ENCODE measurements at regions not wholly inside any gene's neighbourhood (a gene's known extent, or its start where the extent isn't known, plus 50 kb on each side); places are given as distances from the start of the nearest gene placed in this dataset.

- Histone ChIP-seq H3K79me2 (ENCODE audit: control insufficient read depth, insufficient read depth, low read length) (no peaks in the 10 kb centered on the region), H3K27me3 (ENCODE audit: insufficient read depth, low read length, poor library complexity) (no peaks in the 10 kb centered on the region)
Measured at GRCh38 chr5:103487822-103488493, 74.6 kb downstream of the NUDT12 start.

DNA sequence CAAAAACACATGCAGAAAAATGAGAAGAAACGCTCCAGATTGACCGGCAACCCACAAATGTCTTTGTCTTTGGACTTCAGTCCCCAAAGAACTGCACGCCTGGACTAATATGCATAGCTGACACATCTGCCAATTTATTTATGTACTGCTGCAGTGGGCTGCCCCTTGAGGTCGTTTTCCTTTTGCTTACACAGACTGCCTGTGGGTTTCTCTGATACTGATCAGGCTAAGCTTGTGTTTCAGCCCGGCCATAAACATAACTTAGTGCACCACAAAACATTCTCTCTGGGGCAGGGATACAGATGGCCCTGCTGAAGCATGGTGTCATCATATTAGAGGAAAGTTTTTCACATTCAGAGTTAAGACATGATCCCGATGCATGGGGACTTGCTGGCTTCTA lies 75.4 kb downstream of the NUDT12 start:
- Histone ChIP-seq H3K27ac (ENCODE audit: low read depth, low read length) (no peak overlapping the region), H3K18ac (ENCODE audit: low read length) (no peak overlapping the region), H2BK120ac (ENCODE audit: low read depth, low read length) (no peak overlapping the region)

More at GRCh38 chr5:103487822-103488493, 74.6 kb downstream of the NUDT12 start:
- Histone ChIP-seq H3K27ac (ENCODE audit: low read depth, low read length) (no peak overlapping the region), H3K79me1 (ENCODE audit: low read length) (no peaks in the 10 kb centered on the region), H4K8ac (ENCODE audit: low read depth, low read length) (no peak overlapping the region), H4K5ac (ENCODE audit: low read length) (no peak overlapping the region), H3K23ac (ENCODE audit: low read length) (no peak overlapping the region), H3K36me3 (ENCODE audit: control insufficient read depth, insufficient read depth, low read length) (no peaks in the 10 kb centered on the region), H3K9ac (ENCODE audit: low read length) (no peak overlapping the region), H2BK5ac (ENCODE audit: low read length) (no peak overlapping the region), H3K4me3 (ENCODE audit: low read length) (no peak overlapping the region), H2BK120ac (ENCODE audit: low read depth, low read length) (no peak overlapping the region), H3K4me1 (ENCODE audit: control insufficient read depth, low read depth, low read length) (no peaks in the 10 kb centered on the region), H3K56ac (ENCODE audit: low read length) (no peak overlapping the region), H3K4ac (ENCODE audit: low read depth, low read length) (no peak overlapping the region), H3K18ac (ENCODE audit: low read length) (no peak overlapping the region), H2BK15ac (replicated peaks; ENCODE audit: low read depth) (no peak overlapping the region), H2AK5ac (ENCODE audit: low read length) (no peak overlapping the region), H3K4me2 (ENCODE audit: low read length) (no peak overlapping the region)
- DNase-seq: no peak
- WGBS (ENCODE audit: extremely low coverage, insufficient coverage, low lambda C conversion rate): no CpG with 5 or more reads among the region's 3 CpGs

GRCh38 chr5:103486739-103487138 lies 75.8 kb downstream of the NUDT12 start:
- no peak overlapping the region for H3K4ac ChIP-seq (ENCODE audit: low read depth, low read length)
- H4K8ac ChIP-seq (ENCODE audit: low read depth, low read length): no peak overlapping the region
- H2BK5ac ChIP-seq (ENCODE audit: low read length): no peak overlapping the region
- no peak overlapping the region for H2AK5ac ChIP-seq (ENCODE audit: low read length)
- H3K56ac ChIP-seq (ENCODE audit: low read length): no peak overlapping the region
- no peaks in the 10 kb centered on the region for H3K79me2 ChIP-seq (ENCODE audit: control insufficient read depth, insufficient read depth, low read length)
- DNase-seq: no peak
- no peak overlapping the region for H3K18ac ChIP-seq (ENCODE audit: low read length)
- H3K4me2 ChIP-seq (ENCODE audit: low read length): no peak overlapping the region
- H2BK120ac ChIP-seq (ENCODE audit: low read depth, low read length): no peak overlapping the region
- H3K27me3 ChIP-seq (ENCODE audit: insufficient read depth, low read length, poor library complexity): no peaks in the 10 kb centered on the region
- no CpG with 5 or more reads among the region's 5 CpGs for WGBS (ENCODE audit: extremely low coverage, insufficient coverage, low lambda C conversion rate)
- H3K4me3 ChIP-seq (ENCODE audit: low read length): no peak overlapping the region
- H2BK15ac ChIP-seq (replicated peaks; ENCODE audit: low read depth): no peak overlapping the region
- no peaks in the 10 kb centered on the region for H3K4me1 ChIP-seq (ENCODE audit: control insufficient read depth, low read depth, low read length)
- no peak overlapping the region for H3K23ac ChIP-seq (ENCODE audit: low read length)
- no peak overlapping the region for H3K27ac ChIP-seq (ENCODE audit: low read depth, low read length)
- H3K36me3 ChIP-seq (ENCODE audit: control insufficient read depth, insufficient read depth, low read length): no peaks in the 10 kb centered on the region
- no peak overlapping the region for H4K5ac ChIP-seq (ENCODE audit: low read length)
- H3K9ac ChIP-seq (ENCODE audit: low read length): no peak overlapping the region
- no peaks in the 10 kb centered on the region for H3K79me1 ChIP-seq (ENCODE audit: low read length)

More for the DNA sequence above, 75.4 kb downstream of the NUDT12 start:
- no peak overlapping the region for H2AK5ac ChIP-seq (ENCODE audit: low read length)
- H3K23ac ChIP-seq (ENCODE audit: low read length): no peak overlapping the region
- H3K56ac ChIP-seq (ENCODE audit: low read length): no peak overlapping the region
- H3K4me1 ChIP-seq (ENCODE audit: control insufficient read depth, low read depth, low read length): no peaks in the 10 kb centered on the region
- H3K79me1 ChIP-seq (ENCODE audit: low read length): no peaks in the 10 kb centered on the region
- no peak for DNase-seq
- H4K5ac ChIP-seq (ENCODE audit: low read length): no peak overlapping the region
- H3K4me3 ChIP-seq (ENCODE audit: low read length): no peak overlapping the region
- H3K4ac ChIP-seq (ENCODE audit: low read depth, low read length): no peak overlapping the region
- no peak overlapping the region for H4K8ac ChIP-seq (ENCODE audit: low read depth, low read length)
- no peaks in the 10 kb centered on the region for H3K27me3 ChIP-seq (ENCODE audit: insufficient read depth, low read length, poor library complexity)
- H3K9ac ChIP-seq (ENCODE audit: low read length): no peak overlapping the region
- H3K79me2 ChIP-seq (ENCODE audit: control insufficient read depth, insufficient read depth, low read length): no peaks in the 10 kb centered on the region
- H3K36me3 ChIP-seq (ENCODE audit: control insufficient read depth, insufficient read depth, low read length): no peaks in the 10 kb centered on the region
- no peak overlapping the region for H3K4me2 ChIP-seq (ENCODE audit: low read length)
- no peak overlapping the region for H2BK15ac ChIP-seq (replicated peaks; ENCODE audit: low read depth)
- WGBS (ENCODE audit: extremely low coverage, insufficient coverage, low lambda C conversion rate): no CpG with 5 or more reads among the region's 6 CpGs
- H2BK5ac ChIP-seq (ENCODE audit: low read length): no peak overlapping the region

DNA sequence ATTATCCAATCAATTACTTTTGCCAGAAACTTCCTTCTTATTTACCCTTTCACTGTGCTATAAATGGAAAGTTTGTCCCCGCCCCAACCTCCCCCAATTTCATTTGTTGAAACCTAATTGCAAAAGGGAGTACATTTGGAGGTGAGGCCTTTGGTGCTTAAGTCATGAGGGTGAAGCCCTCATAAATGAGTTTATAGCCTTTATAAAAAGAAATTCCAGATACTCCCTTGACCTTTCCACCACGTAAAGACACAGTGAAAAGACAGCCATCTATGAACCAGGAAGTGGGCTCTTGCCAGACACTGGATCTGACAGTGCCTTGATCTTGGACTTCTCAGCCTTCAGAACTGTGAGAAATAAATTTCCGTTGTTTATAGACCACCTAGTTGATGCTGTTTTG lies 82.3 kb downstream of the NUDT12 start:
- DNase-seq: no peak
- Histone ChIP-seq H3K4me2 (ENCODE audit: low read length) (no peak overlapping the region), H2BK5ac (ENCODE audit: low read length) (no peak overlapping the region), H3K79me1 (ENCODE audit: low read length) (no peaks in the 10 kb centered on the region), H4K5ac (ENCODE audit: low read length) (no peak overlapping the region), H3K27me3 (ENCODE audit: insufficient read depth, low read length, poor library complexity) (no peaks in the 10 kb centered on the region), H3K36me3 (ENCODE audit: control insufficient read depth, insufficient read depth, low read length) (no peaks in the 10 kb centered on the region), H3K4me1 (ENCODE audit: control insufficient read depth, low read depth, low read length) (no peaks in the 10 kb centered on the region), H3K23ac (ENCODE audit: low read length) (no peak overlapping the region), H2BK15ac (replicated peaks; ENCODE audit: low read depth) (no peak overlapping the region), H3K27ac (ENCODE audit: low read depth, low read length) (no peak overlapping the region), H3K9ac (ENCODE audit: low read length) (no peak overlapping the region), H3K56ac (ENCODE audit: low read length) (no peak overlapping the region), H3K4ac (ENCODE audit: low read depth, low read length) (no peak overlapping the region), H2AK5ac (ENCODE audit: low read length) (no peak overlapping the region), H3K79me2 (ENCODE audit: control insufficient read depth, insufficient read depth, low read length) (no peaks in the 10 kb centered on the region), H3K18ac (ENCODE audit: low read length) (no peak overlapping the region), H4K8ac (ENCODE audit: low read depth, low read length) (no peak overlapping the region), H2BK120ac (ENCODE audit: low read depth, low read length) (no peak overlapping the region), H3K4me3 (ENCODE audit: low read length) (no peak overlapping the region)
- no CpG with 5 or more reads among the region's 3 CpGs for WGBS (ENCODE audit: extremely low coverage, insufficient coverage, low lambda C conversion rate)

- Histone ChIP-seq H3K18ac (ENCODE audit: low read length) (no peak overlapping the region), H3K56ac (ENCODE audit: low read length) (no peak overlapping the region), H2BK120ac (ENCODE audit: low read depth, low read length) (no peak overlapping the region), H4K5ac (ENCODE audit: low read length) (no peak overlapping the region), H3K79me2 (ENCODE audit: control insufficient read depth, insufficient read depth, low read length) (no peaks in the 10 kb centered on the region), H3K4me2 (ENCODE audit: low read length) (no peak overlapping the region), H3K23ac (ENCODE audit: low read length) (no peak overlapping the region), H3K79me1 (ENCODE audit: low read length) (no peaks in the 10 kb centered on the region), H2BK15ac (replicated peaks; ENCODE audit: low read depth) (no peak overlapping the region), H2AK5ac (ENCODE audit: low read length) (no peak overlapping the region), H3K36me3 (ENCODE audit: control insufficient read depth, insufficient read depth, low read length) (no peaks in the 10 kb centered on the region), H3K27me3 (ENCODE audit: insufficient read depth, low read length, poor library complexity) (no peaks in the 10 kb centered on the region), H3K4ac (ENCODE audit: low read depth, low read length) (no peak overlapping the region), H4K8ac (ENCODE audit: low read depth, low read length) (no peak overlapping the region), H2BK5ac (ENCODE audit: low read length) (no peak overlapping the region), H3K4me1 (ENCODE audit: control insufficient read depth, low read depth, low read length) (no peaks in the 10 kb centered on the region), H3K27ac (ENCODE audit: low read depth, low read length) (no peak overlapping the region), H3K9ac (ENCODE audit: low read length) (no peak overlapping the region), H3K4me3 (ENCODE audit: low read length) (no peak overlapping the region)
- WGBS (ENCODE audit: extremely low coverage, insufficient coverage, low lambda C conversion rate): no CpG with 5 or more reads among the region's 1 CpG
- no peak for DNase-seq
Measured at GRCh38 chr5:103477678-103478077, 84.9 kb downstream of the NUDT12 start.

GRCh38 chr5:103476811-103477210 lies 85.8 kb downstream of the NUDT12 start:
- no peak overlapping the region for H3K56ac ChIP-seq (ENCODE audit: low read length)
- no peak overlapping the region for H2AK5ac ChIP-seq (ENCODE audit: low read length)
- no peak overlapping the region for H3K23ac ChIP-seq (ENCODE audit: low read length)
- H3K4me3 ChIP-seq (ENCODE audit: low read length): no peak overlapping the region
- no peak overlapping the region for H3K4me2 ChIP-seq (ENCODE audit: low read length)
- H3K79me2 ChIP-seq (ENCODE audit: control insufficient read depth, insufficient read depth, low read length): no peaks in the 10 kb centered on the region
- H3K36me3 ChIP-seq (ENCODE audit: control insufficient read depth, insufficient read depth, low read length): no peaks in the 10 kb centered on the region
- H4K5ac ChIP-seq (ENCODE audit: low read length): no peak overlapping the region
- H3K79me1 ChIP-seq (ENCODE audit: low read length): no peaks in the 10 kb centered on the region
- H3K4ac ChIP-seq (ENCODE audit: low read depth, low read length): no peak overlapping the region
- no CpG with 5 or more reads among the region's 5 CpGs for WGBS (ENCODE audit: extremely low coverage, insufficient coverage, low lambda C conversion rate)
- no peak overlapping the region for H2BK15ac ChIP-seq (replicated peaks; ENCODE audit: low read depth)
- H2BK5ac ChIP-seq (ENCODE audit: low read length): no peak overlapping the region
- H3K27me3 ChIP-seq (ENCODE audit: insufficient read depth, low read length, poor library complexity): no peaks in the 10 kb centered on the region
- peak; percentile 26 for DNase-seq
- H2BK120ac ChIP-seq (ENCODE audit: low read depth, low read length): no peak overlapping the region
- H3K18ac ChIP-seq (ENCODE audit: low read length): no peak overlapping the region
- no peak overlapping the region for H3K9ac ChIP-seq (ENCODE audit: low read length)
- H4K8ac ChIP-seq (ENCODE audit: low read depth, low read length): no peak overlapping the region
- H3K27ac ChIP-seq (ENCODE audit: low read depth, low read length): no peak overlapping the region
- H3K4me1 ChIP-seq (ENCODE audit: control insufficient read depth, low read depth, low read length): no peaks in the 10 kb centered on the region

All from mesendoderm (in vitro differentiated cells).